Ishikawa (cell line): ENCODE measurements at regions not wholly inside any gene's neighbourhood (a gene's known extent, or its start where the extent isn't known, plus 50 kb on each side); places are given as distances from the start of the nearest gene placed in this dataset.

Experiments used
- EP300 ChIP-seq: IDR thresholded peaks from 2 replicates; pipeline ENCODE4 v1.6.1; 2012; ENCODE audit warnings: borderline replicate concordance
- NFIC ChIP-seq: IDR thresholded peaks from 2 replicates; pipeline ENCODE4 v1.6.1; 2012
- TEAD4 ChIP-seq: IDR thresholded peaks from 2 replicates; pipeline ENCODE4 v1.6.1; 2012

GRCh38 chrX:40263014-40263560 lies 165.3 kb upstream of the BCOR start:
- TF ChIP-seq NFIC (no peak), EP300 (no peak), TEAD4 (no peak)
